ENCODE measurements at regions not wholly inside any gene's neighbourhood (a gene's known extent, or its start where the extent isn't known, plus 50 kb on each side); places are given as distances from the start of the nearest gene placed in this dataset.

- TF ChIP-seq HDAC2 (IDR thresholded peaks at IDR 0.05; ENCODE audit: borderline replicate concordance in 1 of 2, low read depth in 2 of 2, low read length in 2 of 2) = no peak
- TF ChIP-seq CHD7 (IDR thresholded peaks at IDR 0.05; ENCODE audit: insufficient replicate concordance, low read length) = no peak
- TF ChIP-seq TCF12 (IDR thresholded peaks at IDR 0.05; ENCODE audit: low read depth, low read length) = no peak
- TF ChIP-seq CHD1 (IDR thresholded peaks at IDR 0.05; ENCODE audit: low read depth, low read length) = no peak
Observed at GRCh38 chr1:99497690-99498089, 148.2 kb upstream of the PALMD start (continued).
